ENCODE measurements at regions not wholly inside any gene's neighbourhood (a gene's known extent, or its start where the extent isn't known, plus 50 kb on each side); places are given as distances from the start of the nearest gene placed in this dataset.

DNA sequence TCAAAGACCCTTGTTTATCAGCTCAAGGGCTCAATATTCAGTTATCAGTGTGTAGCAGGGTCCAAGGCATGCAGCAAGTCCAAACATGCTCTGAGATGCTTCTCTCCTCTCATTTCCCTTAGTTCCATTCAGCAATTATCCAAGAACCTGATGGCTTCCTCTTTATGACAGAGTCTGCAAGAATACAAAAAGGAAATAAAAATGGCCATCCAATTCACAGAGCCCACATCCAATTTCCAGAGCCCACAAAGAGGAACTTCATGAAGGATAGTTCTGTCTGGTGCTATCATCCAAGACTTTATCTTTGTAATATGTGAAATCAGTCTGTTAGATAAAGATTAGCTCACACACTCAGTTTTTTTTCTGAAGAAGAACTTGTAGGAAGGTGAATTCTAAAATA is 217.2 kb downstream of the LACC1 start:
- no peak for DNase-seq (ENCODE audit: extremely low read depth, insufficient read length)
- no peak for TF ChIP-seq CTCF (IDR thresholded peaks at IDR 0.05; ENCODE audit: insufficient read depth, low read length, poor library complexity, severe bottlenecking)
- Histone ChIP-seq H3K4me3 (replicated peaks; ENCODE audit: low read depth, low read length) (no peak overlapping the region), H3K36me3 (ENCODE audit: control insufficient read depth, insufficient read depth, low read length) (no peaks in the 10 kb centered on the region), H3K27me3 (replicated peaks; ENCODE audit: control insufficient read depth, insufficient read depth, low read length) (no peaks in the 10 kb centered on the region)

GRCh38 chr13:44098559-44098958 is 218.9 kb downstream of the LACC1 start:
- H3K27me3 ChIP-seq (replicated peaks; ENCODE audit: control insufficient read depth, insufficient read depth, low read length), result no peaks in the 10 kb centered on the region
- H3K4me3 ChIP-seq (replicated peaks; ENCODE audit: low read depth, low read length), result no peak overlapping the region
- TF ChIP-seq CTCF (IDR thresholded peaks at IDR 0.05; ENCODE audit: insufficient read depth, low read length, poor library complexity, severe bottlenecking), result no peak
- no peaks in the 10 kb centered on the region for H3K36me3 ChIP-seq (ENCODE audit: control insufficient read depth, insufficient read depth, low read length)
- no peak for DNase-seq (ENCODE audit: extremely low read depth, insufficient read length)

GRCh38 chr13:44101347-44102083 is 221.8 kb downstream of the LACC1 start:
- no peak overlapping the region for H3K4me3 ChIP-seq (replicated peaks; ENCODE audit: low read depth, low read length)
- no peak for DNase-seq (ENCODE audit: extremely low read depth, insufficient read length)
- no peak for TF ChIP-seq CTCF (IDR thresholded peaks at IDR 0.05; ENCODE audit: insufficient read depth, low read length, poor library complexity, severe bottlenecking)
- H3K27me3 ChIP-seq (replicated peaks; ENCODE audit: control insufficient read depth, insufficient read depth, low read length), result no peaks in the 10 kb centered on the region; the same call in 1 of the 2 replicates
- H3K36me3 ChIP-seq (ENCODE audit: control insufficient read depth, insufficient read depth, low read length), result no peaks in the 10 kb centered on the region

GRCh38 chr13:44103429-44104196 is 223.9 kb downstream of the LACC1 start:
- DNase-seq (ENCODE audit: extremely low read depth, insufficient read length), result no peak
- H3K36me3 ChIP-seq (ENCODE audit: control insufficient read depth, insufficient read depth, low read length), result no peaks in the 10 kb centered on the region
- no peak for TF ChIP-seq CTCF (IDR thresholded peaks at IDR 0.05; ENCODE audit: insufficient read depth, low read length, poor library complexity, severe bottlenecking)

DNA sequence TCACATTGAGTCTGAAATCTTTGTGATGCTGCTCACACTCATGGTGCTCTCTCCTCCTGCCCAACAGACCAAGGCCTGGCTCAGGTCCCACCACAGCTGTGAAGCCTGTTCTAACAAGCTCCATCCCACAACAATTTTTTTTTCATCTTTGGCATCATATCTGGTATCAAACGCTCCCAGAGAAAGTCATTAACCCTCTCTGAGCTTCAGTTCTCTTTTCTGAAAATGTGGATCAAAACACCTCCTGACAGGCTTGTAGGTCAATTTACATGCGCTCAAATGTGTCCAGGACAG is 224.4 kb downstream of the LACC1 start:
- no peaks in the 10 kb centered on the region for H3K36me3 ChIP-seq (ENCODE audit: control insufficient read depth, insufficient read depth, low read length)
- H3K4me3 ChIP-seq (replicated peaks; ENCODE audit: low read depth, low read length), result no peak overlapping the region
- H3K27me3 ChIP-seq (replicated peaks; ENCODE audit: control insufficient read depth, insufficient read depth, low read length), result no peaks in the 10 kb centered on the region; the same call in 1 of the 2 replicates
- TF ChIP-seq CTCF (IDR thresholded peaks at IDR 0.05; ENCODE audit: insufficient read depth, low read length, poor library complexity, severe bottlenecking), result no peak
- no peak for DNase-seq (ENCODE audit: extremely low read depth, insufficient read length)

More at GRCh38 chr13:44103429-44104196, 223.9 kb downstream of the LACC1 start:
- Histone ChIP-seq H3K27me3 (replicated peaks; ENCODE audit: control insufficient read depth, insufficient read depth, low read length) (no peaks in the 10 kb centered on the region; the same call in 1 of the 2 replicates), H3K4me3 (replicated peaks; ENCODE audit: low read depth, low read length) (no peak overlapping the region)

Measured in GM06990 (cell line).